ENCODE measurements at regions not wholly inside any gene's neighbourhood (a gene's known extent, or its start where the extent isn't known, plus 50 kb on each side); places are given as distances from the start of the nearest gene placed in this dataset.

DNA sequence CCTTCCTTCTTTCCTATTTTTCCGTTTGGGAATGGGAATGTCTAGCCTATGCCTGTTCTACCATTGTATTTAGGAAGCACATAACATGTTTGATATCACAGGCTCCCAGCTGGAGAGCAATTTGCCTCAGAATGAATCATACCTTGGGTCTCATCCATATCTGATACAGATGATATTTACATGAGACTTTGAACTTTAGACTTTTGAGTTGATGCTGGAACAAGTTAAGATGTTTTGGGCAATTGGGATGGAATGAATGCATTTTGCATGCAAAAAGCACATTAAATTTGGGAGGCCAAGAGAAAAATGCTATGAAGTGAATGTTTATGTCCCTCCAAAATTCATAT lies 61.9 kb upstream of the BEGAIN start:
- TF ChIP-seq JUND (IDR thresholded peaks at IDR 0.05; ENCODE audit: low read depth, low read length) (no peak), CTCF (IDR thresholded peaks at IDR 0.05 in 2 of 3, conservative IDR thresholded peaks at IDR 0.05 in 1 of 3; ENCODE audit: control insufficient read depth in 2 of 3, extremely low read depth in 1 of 3, insufficient read depth in 1 of 3, low read depth in 3 of 3, low read length in 3 of 3) (no peak), CBFB (IDR thresholded peaks at IDR 0.05; ENCODE audit: low read depth) (no peak), SP1 (IDR thresholded peaks at IDR 0.05; ENCODE audit: low read depth, low read length) (no peak)
